Omental fat pad (tissue), 3 donors: ENCODE measurements at regions not wholly inside any gene's neighbourhood (a gene's known extent, or its start where the extent isn't known, plus 50 kb on each side); places are given as distances from the start of the nearest gene placed in this dataset.

Experiments
- ATAC-seq: fragments of 150-250 bp; one replicate; pipeline ENCODE4 v1.9.1; 2016; ENCODE audit warnings: mild to moderate bottlenecking, moderate library complexity; ENCODE audit not compliant: low FRiP score
- DNase-seq: peaks from one replicate; pipeline ENCODE4 v3.0.0-alpha.2; 2019; ENCODE audit warnings: low spot score
- TF ChIP-seq, protein P1 (sequence below), 3 donors: fragments of 450-650 bp; IDR thresholded peaks; one replicate each; pipeline ENCODE4 v1.5.1; 2016 to 2017; ENCODE audit warnings: antibody characterized with exemption in 3 of 3, mild to moderate bottlenecking in 3 of 3, moderate library complexity in 2 of 3

- no peak for DNase-seq
- ATAC-seq, result no peak
- TF ChIP-seq, protein P1, sequence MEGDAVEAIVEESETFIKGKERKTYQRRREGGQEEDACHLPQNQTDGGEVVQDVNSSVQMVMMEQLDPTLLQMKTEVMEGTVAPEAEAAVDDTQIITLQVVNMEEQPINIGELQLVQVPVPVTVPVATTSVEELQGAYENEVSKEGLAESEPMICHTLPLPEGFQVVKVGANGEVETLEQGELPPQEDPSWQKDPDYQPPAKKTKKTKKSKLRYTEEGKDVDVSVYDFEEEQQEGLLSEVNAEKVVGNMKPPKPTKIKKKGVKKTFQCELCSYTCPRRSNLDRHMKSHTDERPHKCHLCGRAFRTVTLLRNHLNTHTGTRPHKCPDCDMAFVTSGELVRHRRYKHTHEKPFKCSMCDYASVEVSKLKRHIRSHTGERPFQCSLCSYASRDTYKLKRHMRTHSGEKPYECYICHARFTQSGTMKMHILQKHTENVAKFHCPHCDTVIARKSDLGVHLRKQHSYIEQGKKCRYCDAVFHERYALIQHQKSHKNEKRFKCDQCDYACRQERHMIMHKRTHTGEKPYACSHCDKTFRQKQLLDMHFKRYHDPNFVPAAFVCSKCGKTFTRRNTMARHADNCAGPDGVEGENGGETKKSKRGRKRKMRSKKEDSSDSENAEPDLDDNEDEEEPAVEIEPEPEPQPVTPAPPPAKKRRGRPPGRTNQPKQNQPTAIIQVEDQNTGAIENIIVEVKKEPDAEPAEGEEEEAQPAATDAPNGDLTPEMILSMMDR (IDR thresholded peaks at IDR 0.05), result no peak
These were observed 55.9 kb downstream of the ZBTB18 start for GRCh38 chr1:244106837-244107493.

DNA sequence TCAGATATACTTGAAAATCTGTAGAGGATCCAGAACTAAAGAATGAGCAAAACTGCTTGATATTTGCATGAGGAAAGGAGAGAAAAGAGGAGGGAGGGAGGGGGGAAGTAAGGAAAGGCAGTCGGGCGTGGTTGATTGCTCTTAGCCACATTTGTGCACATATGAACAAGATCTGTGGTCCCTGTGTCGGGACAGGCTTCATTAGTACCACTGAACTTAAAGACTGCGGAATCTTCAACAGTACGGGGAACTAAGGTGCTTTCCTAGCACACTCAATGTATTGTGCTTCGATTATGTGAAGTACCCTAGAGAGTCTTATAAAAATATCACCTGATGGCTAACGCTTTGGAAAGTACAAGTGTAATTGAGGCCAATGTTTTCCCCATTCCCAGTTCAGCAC lies 59.9 kb downstream of the ZBTB18 start:
- ATAC-seq (no peak), DNase-seq (no peak)
- TF ChIP-seq, protein P1 (IDR thresholded peaks at IDR 0.05), result no peak

- DNase-seq, result no peak
- no peak for ATAC-seq
- TF ChIP-seq, protein P1 (IDR thresholded peaks at IDR 0.05), result no peak
These were observed 61.0 kb downstream of the ZBTB18 start for GRCh38 chr1:244112041-244112440.

DNA sequence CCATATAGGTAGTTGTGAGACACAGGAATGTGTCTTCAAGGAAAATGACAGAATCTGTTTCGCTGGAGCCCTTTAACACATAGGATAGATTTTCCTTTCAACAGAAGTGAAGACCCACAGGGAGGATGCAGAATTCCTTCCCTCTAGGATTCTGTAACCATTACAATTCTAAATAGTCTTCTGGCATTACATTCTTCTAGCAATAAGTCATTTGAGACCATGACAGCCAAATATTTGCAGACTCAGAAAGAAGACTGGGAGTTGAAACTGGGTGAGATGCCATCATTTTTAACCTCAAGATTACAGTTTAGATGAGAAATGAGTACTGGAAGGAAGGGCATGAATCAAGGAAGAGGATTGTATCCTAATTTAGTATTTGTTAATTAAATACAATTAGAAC lies 61.6 kb downstream of the ZBTB18 start:
- TF ChIP-seq, protein P1 (IDR thresholded peaks at IDR 0.05), result no peak
- ATAC-seq (no peak), DNase-seq (no peak)

GRCh38 chr1:244113532-244114320 lies 62.6 kb downstream of the ZBTB18 start:
- DNase-seq (no peak), ATAC-seq (no peak)
- TF ChIP-seq, protein P1 (IDR thresholded peaks at IDR 0.05), result no peak

- ATAC-seq (no peak), DNase-seq (no peak)
- TF ChIP-seq, protein P1 (IDR thresholded peaks at IDR 0.05), result no peak
These were observed 63.8 kb downstream of the ZBTB18 start for GRCh38 chr1:244114892-244115291.

- TF ChIP-seq, protein P1 (IDR thresholded peaks at IDR 0.05), result no peak
- ATAC-seq (no peak), DNase-seq (no peak)
These were observed 65.9 kb downstream of the ZBTB18 start for GRCh38 chr1:244116946-244117345.
